ENCODE measurements at regions not wholly inside any gene's neighbourhood (a gene's known extent, or its start where the extent isn't known, plus 50 kb on each side); places are given as distances from the start of the nearest gene placed in this dataset.

GRCh38 chr1:209248649-209249279 is 334.8 kb upstream of the CAMK1G start:
- peak; percentile 83 for DNase-seq (ENCODE audit: low read depth)
- no peak overlapping the region for H3K4me3 ChIP-seq (ENCODE audit: low read length)
- TF ChIP-seq, protein P1, sequence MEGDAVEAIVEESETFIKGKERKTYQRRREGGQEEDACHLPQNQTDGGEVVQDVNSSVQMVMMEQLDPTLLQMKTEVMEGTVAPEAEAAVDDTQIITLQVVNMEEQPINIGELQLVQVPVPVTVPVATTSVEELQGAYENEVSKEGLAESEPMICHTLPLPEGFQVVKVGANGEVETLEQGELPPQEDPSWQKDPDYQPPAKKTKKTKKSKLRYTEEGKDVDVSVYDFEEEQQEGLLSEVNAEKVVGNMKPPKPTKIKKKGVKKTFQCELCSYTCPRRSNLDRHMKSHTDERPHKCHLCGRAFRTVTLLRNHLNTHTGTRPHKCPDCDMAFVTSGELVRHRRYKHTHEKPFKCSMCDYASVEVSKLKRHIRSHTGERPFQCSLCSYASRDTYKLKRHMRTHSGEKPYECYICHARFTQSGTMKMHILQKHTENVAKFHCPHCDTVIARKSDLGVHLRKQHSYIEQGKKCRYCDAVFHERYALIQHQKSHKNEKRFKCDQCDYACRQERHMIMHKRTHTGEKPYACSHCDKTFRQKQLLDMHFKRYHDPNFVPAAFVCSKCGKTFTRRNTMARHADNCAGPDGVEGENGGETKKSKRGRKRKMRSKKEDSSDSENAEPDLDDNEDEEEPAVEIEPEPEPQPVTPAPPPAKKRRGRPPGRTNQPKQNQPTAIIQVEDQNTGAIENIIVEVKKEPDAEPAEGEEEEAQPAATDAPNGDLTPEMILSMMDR (IDR thresholded peaks at IDR 0.05; ENCODE audit: insufficient read depth, low read depth, low read length, missing control alignments), result peak; percentile 91

GRCh38 chr1:209249280-209249670 is 334.2 kb upstream of the CAMK1G start:
- H3K4me3 ChIP-seq (ENCODE audit: low read length), result no peak overlapping the region
- DNase-seq (ENCODE audit: low read depth), result no peak
- TF ChIP-seq, protein P1 (IDR thresholded peaks at IDR 0.05; ENCODE audit: insufficient read depth, low read depth, low read length, missing control alignments), result no peak

DNA sequence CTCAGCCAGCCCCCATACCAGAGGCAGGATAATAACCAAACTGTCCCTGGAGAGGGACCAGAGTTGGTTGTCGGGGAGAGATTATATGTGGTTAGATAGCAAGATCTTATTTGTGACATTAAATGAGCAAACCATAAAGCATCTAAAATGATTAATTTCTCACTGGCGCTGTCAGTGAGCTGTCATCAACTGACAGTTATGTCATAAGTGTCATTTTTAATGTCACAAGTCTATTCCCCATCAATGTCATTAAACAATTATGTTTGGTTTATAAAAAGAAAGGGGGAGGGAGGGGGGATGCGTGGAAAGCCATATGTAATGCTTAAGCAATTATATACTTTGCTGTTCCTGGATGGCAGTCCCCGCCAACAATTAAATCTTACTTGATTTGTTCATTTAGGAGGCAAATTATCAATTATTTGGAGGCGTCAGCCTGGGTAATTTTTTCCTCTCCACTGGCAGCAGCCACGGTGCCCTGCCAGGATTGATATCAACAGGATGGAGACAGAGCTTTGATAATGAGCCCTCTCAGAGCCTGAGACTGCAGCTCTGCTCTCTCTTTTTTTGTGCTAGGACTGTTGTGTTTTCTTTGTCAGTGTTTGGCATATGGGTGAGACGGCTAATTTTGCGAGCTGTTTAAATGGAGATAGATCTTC is 333.6 kb upstream of the CAMK1G start:
- no peak overlapping the region for H3K4me3 ChIP-seq (ENCODE audit: low read length)
- no peak for DNase-seq (ENCODE audit: low read depth)
- TF ChIP-seq, protein P1 (IDR thresholded peaks at IDR 0.05; ENCODE audit: insufficient read depth, low read depth, low read length, missing control alignments), result no peak

DNA sequence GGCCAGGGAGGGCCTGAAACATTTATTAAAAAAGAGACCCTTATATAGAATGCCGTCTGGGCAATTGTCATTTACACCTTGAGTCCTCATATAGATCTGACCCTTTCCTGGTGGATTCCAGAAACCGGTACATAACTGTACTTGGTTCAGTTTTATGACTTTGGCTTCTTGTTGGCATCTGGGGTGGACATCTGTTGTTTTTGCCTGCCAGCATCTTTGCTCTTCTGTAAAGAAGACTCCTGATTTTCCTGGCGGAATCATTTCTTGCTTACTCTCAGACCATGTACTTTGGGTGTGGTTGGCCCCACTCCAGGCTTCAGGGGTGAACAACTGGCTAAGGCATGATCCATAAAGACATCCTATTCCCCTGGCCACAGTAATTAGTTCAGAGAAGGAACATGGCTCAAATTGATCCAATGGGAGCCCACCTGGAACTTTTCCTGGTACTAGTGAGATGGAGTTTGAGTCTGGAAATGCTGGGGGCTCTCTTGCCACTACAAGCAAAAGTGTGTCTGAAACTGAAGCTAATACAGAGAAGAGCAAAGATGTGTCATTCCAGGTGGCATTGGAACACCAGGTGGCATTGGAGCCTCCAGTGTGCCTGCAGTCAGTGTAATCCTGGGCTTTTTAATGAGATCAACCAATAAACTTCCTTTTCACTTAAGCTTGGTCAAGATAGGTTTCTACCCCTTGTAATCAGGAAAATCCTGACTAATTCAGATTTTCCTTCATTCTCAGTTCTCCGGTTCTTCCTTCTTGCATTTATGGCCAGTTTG is 332.5 kb upstream of the CAMK1G start:
- DNase-seq (ENCODE audit: low read depth), result peak; percentile 21
- TF ChIP-seq, protein P1 (IDR thresholded peaks at IDR 0.05; ENCODE audit: insufficient read depth, low read depth, low read length, missing control alignments), result peak; percentile 33
- no peak overlapping the region for H3K4me3 ChIP-seq (ENCODE audit: low read length)

DNA sequence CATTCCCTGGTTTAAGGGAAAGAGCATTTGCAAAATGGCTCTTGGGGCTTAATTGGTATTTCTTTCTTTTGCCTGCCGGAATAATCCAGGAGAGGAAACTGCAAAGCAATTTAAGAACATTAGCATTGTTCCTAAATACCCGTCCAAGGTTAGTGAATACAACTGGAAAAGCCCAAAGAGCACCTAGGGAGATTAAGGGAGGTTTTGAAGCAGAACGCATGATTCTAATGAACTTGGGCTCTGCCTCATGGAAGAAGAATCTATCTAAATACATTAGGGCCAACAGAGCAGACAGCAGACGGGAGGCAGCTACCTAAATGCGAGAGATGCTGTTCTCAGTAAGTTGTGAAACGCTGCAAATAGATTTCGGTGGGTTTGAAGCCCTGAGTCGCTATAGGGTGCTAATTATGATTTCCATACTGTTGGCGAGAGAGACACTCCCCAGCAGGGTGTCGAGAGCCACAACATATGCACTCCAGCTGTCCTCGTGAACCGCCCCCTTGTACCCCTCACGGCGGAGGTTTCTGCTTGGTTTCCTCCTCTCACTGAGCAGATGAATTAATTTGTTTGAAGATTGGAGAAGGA is 326.7 kb upstream of the CAMK1G start:
- TF ChIP-seq, protein P1 (IDR thresholded peaks at IDR 0.05; ENCODE audit: insufficient read depth, low read depth, low read length, missing control alignments), result no peak
- no peak for DNase-seq (ENCODE audit: low read depth)
- no peak overlapping the region for H3K4me3 ChIP-seq (ENCODE audit: low read length)

- TF ChIP-seq, protein P1 (IDR thresholded peaks at IDR 0.05; ENCODE audit: insufficient read depth, low read depth, low read length, missing control alignments), result no peak
- no peak for DNase-seq (ENCODE audit: low read depth)
- H3K4me3 ChIP-seq (ENCODE audit: low read length), result no peak overlapping the region
Observed at GRCh38 chr1:209257454-209257853, 326.1 kb upstream of the CAMK1G start.
